Raji (cell line): ENCODE measurements at regions not wholly inside any gene's neighbourhood (a gene's known extent, or its start where the extent isn't known, plus 50 kb on each side); places are given as distances from the start of the nearest gene placed in this dataset.

ENCODE experiments used
- POLR2A ChIP-seq: IDR thresholded peaks from 2 replicates; pipeline ENCODE4 v1.6.1; 2011; ENCODE audit warnings: low read depth, low read length, control low read depth; ENCODE audit not compliant: insufficient read depth

DNA sequence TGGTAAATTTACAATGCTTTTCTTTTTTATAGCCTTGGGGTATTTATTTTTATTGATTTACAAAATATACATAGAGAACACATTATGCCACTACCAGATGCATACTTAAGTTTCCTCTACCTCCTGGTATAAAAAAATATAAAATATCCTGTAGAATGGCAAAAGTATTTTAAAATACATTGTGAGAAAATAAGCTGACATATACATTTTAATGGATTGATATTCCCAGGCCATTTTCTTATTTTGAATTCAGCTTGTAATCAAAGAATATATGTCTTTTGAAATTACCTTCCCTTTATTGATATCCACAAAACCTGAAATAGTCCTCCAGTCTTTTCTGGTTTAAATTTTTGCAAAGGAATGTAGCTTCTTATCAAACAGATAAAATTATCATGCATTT is 923.9 kb downstream of the CDH18 start:
- TF ChIP-seq POLR2A, result no peak

GRCh38 chr5:19067741-19068140 is 920.3 kb downstream of the CDH18 start:
- no peak for TF ChIP-seq POLR2A

- no peak for TF ChIP-seq POLR2A
Observed at GRCh38 chr5:19098434-19098833, 889.6 kb downstream of the CDH18 start.

GRCh38 chr5:19099195-19099594 is 888.8 kb downstream of the CDH18 start:
- no peak for TF ChIP-seq POLR2A

DNA sequence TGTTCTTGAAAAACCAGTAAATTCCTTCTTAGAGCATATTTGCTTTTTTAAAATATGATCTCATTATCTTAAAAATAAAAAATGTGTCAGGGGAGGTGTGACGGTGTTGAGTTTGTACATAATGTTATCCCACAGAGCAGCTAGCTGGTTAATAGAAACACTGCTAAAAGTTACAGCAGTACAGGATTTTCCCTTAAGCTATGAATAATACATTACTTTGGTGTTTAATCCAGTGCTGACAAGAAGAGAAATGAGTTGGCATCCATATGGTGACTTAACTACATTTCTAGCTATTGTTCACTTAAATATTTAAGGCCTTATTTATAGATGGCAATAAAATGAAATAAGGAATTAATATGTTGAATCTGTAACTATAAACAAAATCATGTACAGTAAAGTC is 883.1 kb downstream of the CDH18 start:
- no peak for TF ChIP-seq POLR2A

DNA sequence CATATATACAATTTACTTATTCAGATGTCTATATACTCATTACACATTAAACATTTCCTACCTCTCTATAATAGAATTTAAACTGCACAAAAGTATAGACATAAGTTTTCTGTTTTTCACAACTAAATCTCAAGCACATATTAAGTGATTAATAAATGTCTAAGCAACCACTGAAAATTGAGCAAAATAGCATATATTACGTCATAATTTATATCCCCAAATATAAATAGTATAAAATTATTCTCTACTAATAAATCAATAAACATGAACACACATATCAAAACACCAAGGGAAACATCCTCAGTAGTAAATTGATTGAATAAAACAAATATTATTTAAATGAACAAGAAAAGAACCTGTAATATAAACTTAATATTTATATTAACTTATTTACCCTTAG is 865.1 kb downstream of the CDH18 start:
- no peak for TF ChIP-seq POLR2A

GRCh38 chr5:19125956-19126713 is 861.9 kb downstream of the CDH18 start:
- no peak for TF ChIP-seq POLR2A

DNA sequence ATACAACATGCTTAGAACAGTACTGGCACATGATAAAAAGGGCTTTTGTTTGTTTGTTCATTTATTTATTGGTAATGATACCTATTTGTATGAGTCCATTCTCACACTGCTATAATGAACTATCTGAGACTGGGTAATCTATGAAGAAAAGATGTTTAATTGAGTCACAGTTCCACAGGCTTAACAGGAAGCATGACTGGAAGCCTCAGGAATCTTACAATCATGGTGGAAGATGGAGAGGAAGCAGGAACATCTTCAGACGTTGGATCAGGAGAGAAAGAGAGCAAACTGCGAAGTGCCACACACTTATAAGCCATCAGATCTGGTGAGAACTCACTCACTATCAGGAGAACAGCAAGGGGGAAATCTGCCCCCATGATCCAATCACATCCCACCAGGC is 847.7 kb downstream of the CDH18 start:
- TF ChIP-seq POLR2A, result no peak

GRCh38 chr5:19143935-19144334 is 844.1 kb downstream of the CDH18 start:
- TF ChIP-seq POLR2A, result no peak

DNA sequence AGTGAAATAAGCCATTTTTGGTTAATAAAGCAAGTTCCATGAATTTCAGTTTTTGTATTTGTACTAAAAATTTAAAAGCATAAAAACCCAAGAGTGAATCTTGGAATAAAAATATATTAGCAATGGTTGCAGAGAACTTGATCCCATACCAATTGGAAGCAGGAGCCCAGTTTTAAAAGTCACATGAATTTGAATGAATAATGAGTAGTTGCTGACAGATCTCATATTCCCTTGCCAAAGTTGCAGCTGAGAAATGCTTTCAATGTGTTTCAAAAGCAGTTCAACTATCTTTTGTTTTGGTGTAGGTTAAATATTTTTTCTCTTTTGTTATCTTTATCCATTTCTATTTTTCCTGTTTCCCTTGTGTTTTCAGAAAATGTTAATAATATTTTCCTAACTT is 818.6 kb downstream of the CDH18 start:
- TF ChIP-seq POLR2A, result no peak

DNA sequence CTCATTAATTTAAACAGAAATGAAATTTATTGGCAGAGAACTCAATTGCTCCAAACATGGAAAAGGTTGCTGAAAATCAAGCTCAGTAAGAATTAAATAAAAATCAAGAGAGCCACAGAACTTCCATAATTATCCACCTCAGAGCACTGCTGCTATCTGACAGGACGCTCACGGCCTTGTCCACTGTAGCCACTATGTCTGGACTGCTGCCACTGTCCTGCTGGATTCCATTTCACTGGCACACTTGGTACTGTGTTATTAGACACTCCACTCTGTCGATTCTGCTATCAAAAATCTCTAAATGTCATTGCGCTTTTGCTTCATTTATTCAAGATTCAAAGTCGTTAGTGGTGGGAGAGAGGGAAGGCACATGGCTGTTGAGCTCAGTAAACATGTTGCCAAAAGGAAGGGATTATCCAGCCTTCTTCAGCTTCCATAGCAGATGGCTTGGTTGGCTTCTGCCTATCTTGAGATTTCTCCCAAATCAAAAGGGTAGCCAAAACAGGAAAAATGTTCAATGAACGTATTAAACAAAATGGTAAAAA is 815.0 kb downstream of the CDH18 start:
- no peak for TF ChIP-seq POLR2A

GRCh38 chr5:19175776-19176570 is 812.0 kb downstream of the CDH18 start:
- TF ChIP-seq POLR2A, result no peak

DNA sequence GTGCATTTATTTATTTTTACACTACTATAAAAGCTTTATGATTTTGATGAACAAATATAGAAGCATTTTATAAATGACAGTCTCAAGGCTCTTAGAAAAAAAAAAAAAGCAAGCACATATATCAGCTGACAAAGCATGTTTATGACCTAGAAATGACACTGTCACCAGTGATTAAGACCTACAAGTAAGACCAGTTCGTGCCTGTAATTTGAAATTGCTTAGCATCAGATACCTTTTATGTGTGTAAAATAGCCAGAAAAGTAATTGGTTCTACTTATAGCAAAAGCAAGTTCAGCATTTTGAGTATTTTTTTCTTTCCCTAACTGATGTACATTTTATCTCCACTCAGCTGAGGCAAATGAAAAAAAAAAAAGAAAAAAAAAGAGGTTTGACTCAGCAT is 808.4 kb downstream of the CDH18 start:
- no peak for TF ChIP-seq POLR2A

DNA sequence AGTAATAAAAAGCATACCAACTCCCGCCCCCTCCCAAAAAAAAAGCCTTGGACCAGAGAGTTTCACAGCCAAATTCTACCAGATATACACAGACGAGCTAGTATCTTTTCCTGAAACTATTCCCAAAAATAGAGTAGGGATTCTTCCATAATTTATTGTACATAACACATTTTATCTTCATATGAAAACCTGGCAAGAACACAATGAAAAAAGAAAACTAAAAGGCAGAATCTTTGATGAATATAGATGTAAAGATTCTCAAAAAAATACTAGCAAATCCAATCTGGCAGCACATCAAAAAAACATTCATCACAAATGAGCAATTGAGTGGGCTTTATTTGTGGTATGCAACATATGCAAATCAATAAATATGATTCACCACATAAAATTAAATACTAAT is 798.8 kb downstream of the CDH18 start:
- no peak for TF ChIP-seq POLR2A

- no peak for TF ChIP-seq POLR2A
Observed at GRCh38 chr5:19193631-19194030, 794.4 kb downstream of the CDH18 start.

DNA sequence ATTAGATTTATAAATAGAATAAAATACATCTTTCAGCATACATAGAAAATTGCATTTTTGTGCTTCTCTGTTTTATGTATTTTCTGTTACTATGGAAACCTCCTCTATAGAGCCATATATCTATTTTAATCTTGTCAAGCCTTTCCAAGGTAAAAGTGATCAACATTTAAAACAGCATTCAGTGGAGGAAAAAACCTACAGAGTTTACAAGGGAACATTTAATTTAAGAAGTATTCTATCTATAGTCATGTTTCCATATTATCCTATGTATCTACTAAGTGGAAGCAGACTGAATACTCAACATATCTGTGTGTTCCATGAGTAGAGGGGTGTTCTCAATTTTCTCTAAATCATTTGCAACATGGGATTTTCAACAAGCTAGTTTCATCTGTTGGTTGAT is 791.4 kb downstream of the CDH18 start:
- no peak for TF ChIP-seq POLR2A
